Neural progenitor cell (in vitro differentiated cells): ENCODE measurements at regions not wholly inside any gene's neighbourhood (a gene's known extent, or its start where the extent isn't known, plus 50 kb on each side); places are given as distances from the start of the nearest gene placed in this dataset.

Experiments
- EZH2phosphoT487 ChIP-seq: fragments of 200-600 bp; sonication (generic); IDR thresholded peaks from 2 replicates; pipeline ENCODE4 v1.6.1; 2017; ENCODE audit warnings: antibody characterized with exemption
- TF ChIP-seq, protein P1 (sequence below): fragments of 200-600 bp; sonication (generic); IDR thresholded peaks from 2 replicates; pipeline ENCODE4 v1.5.1; 2017; ENCODE audit warnings: antibody characterized with exemption, mild to moderate bottlenecking

DNA sequence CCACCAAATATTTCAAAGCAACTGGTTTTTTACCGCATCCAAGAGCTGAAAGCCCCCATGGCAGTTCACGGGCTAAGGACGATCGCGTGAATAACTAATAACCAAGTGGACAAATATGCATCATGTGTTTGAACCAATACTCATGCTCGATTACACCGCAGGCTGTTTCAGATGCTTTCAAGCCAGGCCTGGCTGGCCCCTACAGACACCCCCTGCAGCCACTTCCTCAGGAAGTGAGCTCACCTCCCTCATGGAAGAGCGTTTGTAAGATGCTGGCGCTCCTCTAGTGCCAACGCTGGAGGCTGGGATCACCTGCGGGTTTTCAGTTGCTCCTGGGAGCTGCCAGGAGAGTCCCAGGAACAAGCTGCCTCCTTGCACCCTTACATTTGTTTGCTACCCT lies 53.9 kb upstream of the PTCH1 start:
- TF ChIP-seq EZH2phosphoT487 = no peak
- TF ChIP-seq, protein P1, sequence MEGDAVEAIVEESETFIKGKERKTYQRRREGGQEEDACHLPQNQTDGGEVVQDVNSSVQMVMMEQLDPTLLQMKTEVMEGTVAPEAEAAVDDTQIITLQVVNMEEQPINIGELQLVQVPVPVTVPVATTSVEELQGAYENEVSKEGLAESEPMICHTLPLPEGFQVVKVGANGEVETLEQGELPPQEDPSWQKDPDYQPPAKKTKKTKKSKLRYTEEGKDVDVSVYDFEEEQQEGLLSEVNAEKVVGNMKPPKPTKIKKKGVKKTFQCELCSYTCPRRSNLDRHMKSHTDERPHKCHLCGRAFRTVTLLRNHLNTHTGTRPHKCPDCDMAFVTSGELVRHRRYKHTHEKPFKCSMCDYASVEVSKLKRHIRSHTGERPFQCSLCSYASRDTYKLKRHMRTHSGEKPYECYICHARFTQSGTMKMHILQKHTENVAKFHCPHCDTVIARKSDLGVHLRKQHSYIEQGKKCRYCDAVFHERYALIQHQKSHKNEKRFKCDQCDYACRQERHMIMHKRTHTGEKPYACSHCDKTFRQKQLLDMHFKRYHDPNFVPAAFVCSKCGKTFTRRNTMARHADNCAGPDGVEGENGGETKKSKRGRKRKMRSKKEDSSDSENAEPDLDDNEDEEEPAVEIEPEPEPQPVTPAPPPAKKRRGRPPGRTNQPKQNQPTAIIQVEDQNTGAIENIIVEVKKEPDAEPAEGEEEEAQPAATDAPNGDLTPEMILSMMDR = no peak
